Nephron progenitor cell (in vitro differentiated cells): ENCODE measurements at regions not wholly inside any gene's neighbourhood (a gene's known extent, or its start where the extent isn't known, plus 50 kb on each side); places are given as distances from the start of the nearest gene placed in this dataset.

Source experiments
- DNase-seq: peaks from one replicate; pipeline ENCODE4 v3.0.0; 2021
- H3K27ac Mint-ChIP-seq: 2 replicates; pipeline ENCODE4 v1.8.0; 2021; ENCODE audit warnings: mild to moderate bottlenecking, moderate library complexity, mixed read lengths
- H3K27me3 Mint-ChIP-seq: 2 replicates; pipeline ENCODE4 v1.8.0; 2021; ENCODE audit warnings: mild to moderate bottlenecking, low read depth, mixed read lengths; ENCODE audit not compliant: poor library complexity
- H3K36me3 Mint-ChIP-seq: 2 replicates; pipeline ENCODE4 v1.8.0; 2021; ENCODE audit warnings: low read depth, mixed read lengths
- H3K4me1 Mint-ChIP-seq: 2 replicates; pipeline ENCODE4 v1.8.0; 2021; ENCODE audit warnings: mixed read lengths
- H3K4me3 Mint-ChIP-seq: 2 replicates; pipeline ENCODE4 v1.8.0; 2021; ENCODE audit warnings: mild to moderate bottlenecking, moderate library complexity, mixed read lengths
- H3K9me3 Mint-ChIP-seq: 2 replicates; pipeline ENCODE4 v1.8.0; 2021; ENCODE audit warnings: mild to moderate bottlenecking, moderate library complexity, mixed read lengths
- CTCF ChIP-seq: fragments of 200-600 bp; sonication (generic); IDR thresholded peaks from 2 replicates; pipeline ENCODE4 v1.5.0; 2021; ENCODE audit warnings: antibody characterized with exemption

DNA sequence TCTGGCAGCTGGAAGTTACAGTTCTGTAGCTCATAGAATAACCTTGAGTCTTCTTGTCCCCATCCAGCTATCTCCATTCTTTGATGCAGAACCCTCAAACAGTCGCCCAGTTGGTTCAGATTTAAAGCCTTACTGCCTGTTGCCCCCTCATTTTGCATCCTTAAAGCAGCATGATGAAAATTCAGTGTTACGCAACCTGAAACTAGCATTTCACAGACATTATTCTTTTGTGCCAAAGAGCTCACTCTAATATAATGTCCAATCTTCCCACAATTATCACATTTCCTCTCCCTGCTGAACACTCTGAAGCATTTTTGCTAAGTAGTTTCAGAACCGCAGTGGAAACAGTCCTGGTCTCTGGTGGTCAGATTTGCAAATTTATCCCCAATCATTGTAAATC is 318.0 kb downstream of the PSAT1 start:
- Mint-ChIP-seq H3K36me3 (no peaks in the 10 kb centered on the region), H3K4me1 (peaks cover 16% of the 10 kb centered on the region), H3K9me3 (no peaks in the 10 kb centered on the region), H3K4me3 (no peak overlapping the region), H3K27me3 (peaks cover 4% of the 10 kb centered on the region), H3K27ac (no peak overlapping the region)
- TF ChIP-seq CTCF: no peak
- no peak for DNase-seq

GRCh38 chr9:78615372-78615771 is 318.4 kb downstream of the PSAT1 start:
- no peak for DNase-seq
- Mint-ChIP-seq H3K4me1 (peaks cover 16% of the 10 kb centered on the region), H3K9me3 (no peaks in the 10 kb centered on the region), H3K4me3 (no peak overlapping the region), H3K36me3 (no peaks in the 10 kb centered on the region), H3K27ac (no peak overlapping the region), H3K27me3 (peaks cover 6% of the 10 kb centered on the region)
- TF ChIP-seq CTCF: no peak

GRCh38 chr9:78618735-78619134 is 321.8 kb downstream of the PSAT1 start:
- no peak for DNase-seq
- Mint-ChIP-seq H3K9me3 (no peaks in the 10 kb centered on the region), H3K4me1 (peaks cover 14% of the 10 kb centered on the region), H3K36me3 (no peaks in the 10 kb centered on the region), H3K27me3 (peaks cover 17% of the 10 kb centered on the region), H3K27ac (no peak overlapping the region), H3K4me3 (no peak overlapping the region)
- no peak for TF ChIP-seq CTCF

DNA sequence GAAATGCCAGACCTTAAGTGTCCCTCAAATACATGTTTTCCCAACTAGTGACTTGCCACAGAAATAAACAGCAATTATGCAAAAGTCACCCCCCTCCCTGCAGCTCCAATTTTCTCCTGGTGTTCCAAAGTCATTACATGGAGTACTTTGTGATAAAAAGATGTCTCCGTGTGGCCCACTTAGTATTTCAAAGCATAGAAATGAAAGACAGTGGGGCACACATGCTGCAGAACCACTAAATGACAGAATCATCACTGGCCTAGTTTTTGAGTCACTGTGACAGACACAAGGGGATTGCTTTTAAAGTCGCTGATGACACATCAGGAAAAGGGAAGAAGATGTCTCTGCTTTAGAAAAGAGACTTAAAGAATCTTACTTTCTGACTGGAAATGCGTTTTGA is 323.4 kb downstream of the PSAT1 start:
- no peak for TF ChIP-seq CTCF
- Mint-ChIP-seq H3K36me3 (no peaks in the 10 kb centered on the region), H3K27ac (no peak overlapping the region), H3K4me3 (no peak overlapping the region), H3K27me3 (peaks cover 13% of the 10 kb centered on the region), H3K9me3 (no peaks in the 10 kb centered on the region), H3K4me1 (peaks cover 14% of the 10 kb centered on the region)
- DNase-seq: no peak

GRCh38 chr9:78620764-78621163 is 323.8 kb downstream of the PSAT1 start:
- Mint-ChIP-seq H3K4me1 (peaks cover 14% of the 10 kb centered on the region), H3K4me3 (no peak overlapping the region), H3K27ac (no peak overlapping the region)

More at GRCh38 chr9:78620764-78621163, 323.8 kb downstream of the PSAT1 start:
- no peaks in the 10 kb centered on the region for H3K36me3 Mint-ChIP-seq
- no peak for DNase-seq
- no peaks in the 10 kb centered on the region for H3K9me3 Mint-ChIP-seq
- no peak for TF ChIP-seq CTCF
- H3K27me3 Mint-ChIP-seq: peaks cover 12% of the 10 kb centered on the region
